Aorta (tissue), 5 donors: ENCODE measurements at regions not wholly inside any gene's neighbourhood (a gene's known extent, or its start where the extent isn't known, plus 50 kb on each side); places are given as distances from the start of the nearest gene placed in this dataset.

ENCODE experiments used
- ATAC-seq: fragments of 200-7000 bp; cut with Tn5 transposase; one replicate; pipeline ENCODE4 v1.9.1; 2022; ENCODE audit warnings: moderate library complexity; ENCODE audit not compliant: low FRiP score
- DNase-seq, 2 donors: peaks; one replicate each; pipeline ENCODE4 v3.0.0-alpha.2; 2020
- H3K27ac ChIP-seq, 2 donors: one replicate each; pipeline ENCODE4 v1.5.1; 2013; ENCODE audit warnings: low read length in 2 of 2, mild to moderate bottlenecking in 2 of 2, moderate library complexity in 2 of 2, control low read depth in 1 of 2, inconsistent platforms in 1 of 2, low read depth in 1 of 2
- H3K27me3 ChIP-seq, 2 donors: one replicate each; pipeline ENCODE4 v1.6.1; 2013; ENCODE audit warnings: control low read depth in 1 of 2, low read length in 1 of 2, mild to moderate bottlenecking in 1 of 2, moderate library complexity in 1 of 2; ENCODE audit not compliant: insufficient read depth in 2 of 2, control insufficient read depth in 1 of 2
- H3K36me3 ChIP-seq, 2 donors: one replicate each; pipeline ENCODE4 v1.6.1; 2013; ENCODE audit warnings: control low read depth in 1 of 2, low read length in 1 of 2, mild to moderate bottlenecking in 1 of 2; ENCODE audit not compliant: insufficient read depth in 2 of 2, control insufficient read depth in 1 of 2
- H3K4me1 ChIP-seq, 2 donors: one replicate each; pipeline ENCODE4 v1.6.1; 2013; ENCODE audit warnings: low read length in 2 of 2, control low read depth in 1 of 2, mild to moderate bottlenecking in 1 of 2, moderate library complexity in 1 of 2; ENCODE audit not compliant: insufficient read depth in 2 of 2, control insufficient read depth in 1 of 2
- H3K4me3 ChIP-seq, 2 donors: one replicate each; pipeline ENCODE4 v1.5.1; 2013; ENCODE audit warnings: low read length in 2 of 2, control low read depth in 1 of 2, mild to moderate bottlenecking in 1 of 2
- H3K9me3 ChIP-seq: one replicate; pipeline ENCODE4 v1.6.1; 2013; ENCODE audit warnings: mild to moderate bottlenecking, low read length; ENCODE audit not compliant: control insufficient read depth
- WGBS, 2 donors: extraction: QIAGEN DNeasy Blood & Tissue Kit; methylation state at CpG; one replicate each; pipeline ENCODE4 v1.1.7; 2013; 5-methylcytosine and 5-hydroxymethylcytosine counted together
- intact Hi-C, 2 donors: fragments of 100-400 bp; cut with DNase I; formaldehyde crosslinking; loops; one replicate each; pipeline versions ENCODE4 v1.14.2 to v1.15.0; 2022
- donor health status: healthy with polysubstance abuse.
- donor health status: Bipolar disorder and iron deficiency.
- donor health status: DM: no; HTN: no; CAD: no.
- donor health status: DM: no; HTN: no; CAD: no.
- donor health status: DM: yes; HTN: yes; CAD: no.

DNA sequence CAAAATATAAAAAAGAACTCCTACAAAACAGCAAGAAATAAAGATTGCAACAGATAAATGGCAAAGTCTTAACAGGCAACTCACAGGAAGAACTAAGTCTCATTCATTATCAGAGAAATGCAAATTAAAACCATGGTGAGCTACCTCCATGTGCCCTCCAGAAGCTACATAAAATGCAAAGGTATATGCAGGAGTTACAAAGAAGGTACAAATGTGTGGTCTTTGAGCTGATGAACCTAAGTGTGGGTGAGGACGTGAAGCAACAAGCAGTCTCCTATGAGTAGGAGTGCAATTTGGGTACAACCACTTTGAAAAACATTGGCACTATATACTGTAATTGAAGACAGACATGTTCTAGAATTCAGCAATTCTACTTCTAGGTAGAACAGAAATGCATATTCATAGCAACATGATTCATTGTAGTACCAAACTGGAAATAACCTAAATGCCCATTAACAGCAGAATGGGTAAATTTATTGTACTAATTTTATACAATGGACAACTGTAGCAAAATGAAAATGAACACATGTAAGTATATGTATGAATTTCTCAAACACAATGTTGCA, 61.6 kb upstream of the KCNMA1 start:
- Histone ChIP-seq H3K4me1 (no peaks in the 10 kb centered on the region), H3K36me3 (no peaks in the 10 kb centered on the region), H3K9me3 (no peaks in the 10 kb centered on the region), H3K27ac (no peak overlapping the region), H3K4me3 (no peak overlapping the region), H3K27me3 (no peaks in the 10 kb centered on the region)
- ATAC-seq = no peak
- 58 to 63% methylated on average over 1 of the region's 1 CpG for WGBS, 2 donors
- no peak for DNase-seq
- intact Hi-C loops = no loop called here

DNA sequence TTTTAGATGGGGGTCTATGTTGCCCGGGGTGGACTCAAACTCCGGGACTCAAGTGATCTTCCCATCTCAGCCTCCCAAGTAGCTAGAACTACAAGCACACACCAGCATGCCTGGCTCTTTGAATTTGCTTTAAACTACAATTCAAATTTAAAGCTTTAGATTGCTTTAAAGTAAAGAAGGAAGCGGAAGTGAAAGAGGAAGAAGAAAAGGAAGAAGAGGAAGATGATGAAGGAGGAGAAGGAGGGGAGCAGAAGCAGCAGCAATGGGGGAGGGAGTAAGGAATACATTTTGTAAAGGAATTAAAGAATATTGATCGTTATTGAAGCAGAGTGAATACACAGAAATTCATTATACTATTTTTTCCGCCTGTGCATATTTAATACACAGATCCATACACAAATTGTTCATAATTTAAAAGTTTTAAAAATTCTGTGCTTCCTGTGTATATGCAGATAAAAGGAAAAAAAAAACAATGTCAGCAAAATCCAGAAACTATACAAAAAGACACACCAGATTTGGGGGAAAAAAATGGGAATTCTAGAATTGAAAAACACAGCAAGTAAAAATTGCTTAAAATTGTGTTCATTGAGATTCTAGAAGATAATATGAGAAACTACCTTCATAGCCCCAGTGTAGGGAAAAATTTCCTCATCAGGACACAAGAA, 60.8 kb upstream of the KCNMA1 start:
- WGBS, 2 donors = 82 to 91% methylated on average over 5 of the region's 5 CpGs
- ATAC-seq (no peak), DNase-seq (no peak)
- no peak overlapping the region for H3K4me3 ChIP-seq
- intact Hi-C loops = no loop called here
- H3K27ac ChIP-seq = no peak overlapping the region
- no peaks in the 10 kb centered on the region for H3K9me3 ChIP-seq
- H3K27me3 ChIP-seq = no peaks in the 10 kb centered on the region
- H3K36me3 ChIP-seq = no peaks in the 10 kb centered on the region
- H3K4me1 ChIP-seq = no peaks in the 10 kb centered on the region

DNA sequence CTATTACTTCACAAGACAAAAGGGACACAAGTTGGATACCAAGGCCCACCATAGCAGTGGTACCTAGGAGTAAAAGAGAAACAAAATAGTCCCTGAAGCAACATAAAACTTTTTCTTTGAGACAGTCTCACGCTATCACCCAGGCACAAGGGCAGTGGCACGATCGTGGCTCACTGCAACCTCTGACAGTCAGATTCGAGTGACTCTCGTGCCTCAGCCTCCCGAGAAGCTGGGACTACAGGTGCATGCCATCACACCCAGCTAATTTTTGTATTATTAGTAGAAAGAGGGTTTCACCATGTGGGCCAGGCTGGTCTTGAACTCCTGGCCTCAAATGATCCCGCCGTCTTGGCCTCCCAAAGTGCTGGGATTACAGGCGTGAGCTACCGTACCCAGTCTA, 59.0 kb upstream of the KCNMA1 start:
- no peaks in the 10 kb centered on the region for H3K36me3 ChIP-seq
- DNase-seq = no peak
- intact Hi-C loops = no loop called here
- H3K27ac ChIP-seq = no peak overlapping the region
- 95 to 97% methylated on average over 10 of the region's 10 CpGs for WGBS, 2 donors
- H3K27me3 ChIP-seq = no peaks in the 10 kb centered on the region
- H3K4me1 ChIP-seq = no peaks in the 10 kb centered on the region
- H3K9me3 ChIP-seq = no peaks in the 10 kb centered on the region
- H3K4me3 ChIP-seq = no peak overlapping the region
- ATAC-seq = no peak

DNA sequence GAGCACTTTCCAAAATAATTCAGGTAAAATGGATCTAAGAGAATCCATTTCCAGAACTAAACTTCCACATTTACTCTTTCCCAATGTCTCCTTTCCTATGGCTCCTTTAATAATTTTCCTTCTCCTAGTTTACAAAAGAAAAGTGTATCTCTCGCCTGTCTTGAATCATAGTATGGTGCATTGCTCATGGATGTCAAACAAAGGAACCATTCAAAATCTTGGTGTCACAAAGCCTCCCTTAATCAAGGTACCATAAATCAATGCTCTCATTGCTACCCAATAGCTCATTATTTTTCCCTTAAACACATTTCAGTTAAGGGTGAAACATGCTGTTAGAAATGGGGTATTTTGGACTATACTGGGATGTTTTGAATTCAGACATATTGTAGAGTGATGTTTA, 57.6 kb upstream of the KCNMA1 start:
- WGBS, 2 donors = 92 to 93% methylated on average over 1 of the region's 1 CpG

DNA sequence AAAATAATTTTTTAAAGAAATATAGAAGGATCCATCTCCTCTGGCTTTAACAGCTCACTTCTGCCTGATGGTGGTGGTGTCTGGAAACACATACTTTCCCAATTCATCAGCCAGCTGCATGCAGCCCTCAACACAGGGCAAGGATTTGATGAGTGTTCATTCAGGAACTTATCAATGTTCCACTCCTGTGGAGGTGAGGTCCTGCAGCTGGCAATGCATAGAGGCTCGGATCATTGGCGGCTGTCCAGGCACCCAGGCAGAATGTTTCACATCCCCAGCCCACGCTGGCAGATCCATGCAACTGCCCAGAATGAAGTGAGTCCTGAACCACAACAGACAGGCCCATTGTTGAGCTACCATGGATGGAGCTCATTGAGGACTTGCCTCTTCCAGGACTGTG, 55.2 kb upstream of the KCNMA1 start:
- H3K27me3 ChIP-seq = no peaks in the 10 kb centered on the region
- 56 to 65% methylated on average over 3 of the region's 3 CpGs for WGBS, 2 donors
- intact Hi-C loops = no loop called here

More for the DNA sequence above, 57.6 kb upstream of the KCNMA1 start:
- Histone ChIP-seq H3K4me1 (no peaks in the 10 kb centered on the region), H3K27ac (no peak overlapping the region), H3K9me3 (no peaks in the 10 kb centered on the region), H3K36me3 (no peaks in the 10 kb centered on the region), H3K4me3 (no peak overlapping the region), H3K27me3 (no peaks in the 10 kb centered on the region)
- intact Hi-C loops = no loop called here
- DNase-seq (no peak), ATAC-seq (no peak)

DNA sequence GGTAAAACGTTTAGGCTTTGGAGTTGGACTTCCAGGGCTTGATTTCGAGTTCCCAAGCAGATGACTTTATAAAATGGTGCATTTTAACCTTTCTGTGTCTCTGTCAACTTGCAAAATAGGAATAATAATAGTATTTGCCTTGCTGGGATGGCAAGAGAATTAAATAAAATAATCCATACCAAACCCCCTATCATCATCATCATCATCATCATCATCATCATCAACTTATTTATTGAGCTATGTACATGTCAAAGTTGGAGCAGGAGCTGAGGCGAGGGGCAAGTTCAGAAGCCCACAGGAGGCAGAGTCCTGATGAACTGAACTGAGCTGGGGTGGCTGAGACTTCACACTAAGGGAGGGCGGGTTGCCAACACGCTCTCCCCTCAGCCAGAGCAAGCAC, 51.7 kb upstream of the KCNMA1 start:
- Histone ChIP-seq H3K9me3 (no peaks in the 10 kb centered on the region), H3K4me3 (no peak overlapping the region), H3K4me1 (no peaks in the 10 kb centered on the region), H3K36me3 (no peaks in the 10 kb centered on the region), H3K27me3 (no peaks in the 10 kb centered on the region), H3K27ac (no peak overlapping the region)
- DNase-seq (no peak), ATAC-seq (no peak)
- 76 to 78% methylated on average over 5 of the region's 5 CpGs for WGBS, 2 donors
- intact Hi-C loops = no loop called here

More for the DNA sequence above, 55.2 kb upstream of the KCNMA1 start:
- Histone ChIP-seq H3K4me3 (no peak overlapping the region), H3K4me1 (no peaks in the 10 kb centered on the region), H3K27ac (no peak overlapping the region), H3K36me3 (no peaks in the 10 kb centered on the region), H3K9me3 (no peaks in the 10 kb centered on the region)
- DNase-seq = no peak
- no peak for ATAC-seq

DNA sequence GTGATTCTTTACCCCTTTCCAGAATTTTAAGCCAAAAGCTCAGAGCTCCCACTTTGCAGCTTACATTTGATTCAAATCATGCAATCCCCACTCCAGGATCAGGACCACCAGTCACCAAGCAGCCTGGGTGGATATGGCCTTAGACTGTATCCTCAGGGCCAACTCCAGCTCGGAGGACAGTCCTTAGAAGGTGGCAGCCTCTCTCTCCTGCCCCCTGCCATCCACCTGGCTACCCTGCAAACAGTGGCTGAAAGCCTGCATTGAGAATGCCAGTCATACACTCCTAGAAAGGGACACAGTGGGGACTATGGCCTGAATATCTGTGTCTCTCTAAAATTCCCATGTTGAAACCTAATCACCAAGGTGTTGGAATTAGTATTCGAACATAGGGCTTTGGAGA, 50.0 kb upstream of the KCNMA1 start:
- ATAC-seq = no peak
- H3K27ac ChIP-seq = no peak overlapping the region
- H3K9me3 ChIP-seq = no peaks in the 10 kb centered on the region
- no peak overlapping the region for H3K4me3 ChIP-seq
- no peaks in the 10 kb centered on the region for H3K36me3 ChIP-seq
- H3K27me3 ChIP-seq = no peaks in the 10 kb centered on the region
- WGBS, 2 donors = 87 to 96% methylated on average over 2 of the region's 2 CpGs
- intact Hi-C loops = no loop called here
- no peak for DNase-seq
- H3K4me1 ChIP-seq = no peaks in the 10 kb centered on the region
